MG63 (cell line): ENCODE measurements at regions not wholly inside any gene's neighbourhood (a gene's known extent, or its start where the extent isn't known, plus 50 kb on each side); places are given as distances from the start of the nearest gene placed in this dataset.

Experiments used
- DNase-seq: peaks from one replicate; pipeline ENCODE4 v3.0.0-alpha.2; 2020
- H3K27me3 ChIP-seq: fragments of 250-450 bp; sonication (Bioruptor Pico); 2 replicates; pipeline ENCODE4 v1.5.1; 2020; ENCODE audit warnings: mild to moderate bottlenecking, moderate library complexity
- H3K36me3 ChIP-seq: fragments of 250-450 bp; sonication (Bioruptor Pico); 2 replicates; pipeline ENCODE4 v1.5.1; 2020; ENCODE audit warnings: mild to moderate bottlenecking, moderate library complexity
- H3K4me3 ChIP-seq: fragments of 250-450 bp; sonication (Bioruptor Pico); 2 replicates; pipeline ENCODE4 v1.5.1; 2020; ENCODE audit warnings: mild to moderate bottlenecking, moderate library complexity
- H3K9me3 ChIP-seq: fragments of 250-450 bp; sonication (Bioruptor Pico); 2 replicates; pipeline ENCODE4 v1.5.1; 2020; ENCODE audit warnings: mild to moderate bottlenecking, moderate library complexity

GRCh38 chr21:33121715-33122475, 52.0 kb downstream of the OLIG1 start:
- Histone ChIP-seq H3K4me3 (no peak overlapping the region), H3K27me3 (0 out of 2 replicates have a peak, but pooled peaks cover 2% of the 10 kb centered on the region), H3K36me3 (no peaks in the 10 kb centered on the region), H3K9me3 (no peaks in the 10 kb centered on the region)
- DNase-seq, result no peak

DNA sequence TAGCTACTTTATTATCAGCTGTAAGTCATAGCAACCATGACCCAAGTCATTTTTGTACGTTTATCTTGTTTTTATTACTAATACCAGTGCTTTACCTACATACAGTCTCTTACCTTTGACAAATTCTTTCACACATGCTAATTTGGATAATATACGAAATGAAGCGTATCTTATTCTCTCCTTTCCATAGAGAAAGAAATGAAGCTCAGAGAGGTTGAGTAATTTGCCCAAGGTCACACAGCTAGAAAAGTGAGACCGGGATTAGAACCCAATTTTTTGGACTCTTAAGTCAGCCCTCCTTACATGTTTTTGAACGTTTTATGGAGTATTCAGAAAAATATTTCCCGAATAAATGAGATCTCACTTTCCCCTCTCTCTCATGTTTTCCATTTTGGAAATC, 52.6 kb downstream of the OLIG1 start:
- Histone ChIP-seq H3K27me3 (0 out of 2 replicates have a peak, but pooled peaks cover 3% of the 10 kb centered on the region), H3K9me3 (no peaks in the 10 kb centered on the region), H3K4me3 (no peak overlapping the region), H3K36me3 (no peaks in the 10 kb centered on the region)
- DNase-seq, result no peak

DNA sequence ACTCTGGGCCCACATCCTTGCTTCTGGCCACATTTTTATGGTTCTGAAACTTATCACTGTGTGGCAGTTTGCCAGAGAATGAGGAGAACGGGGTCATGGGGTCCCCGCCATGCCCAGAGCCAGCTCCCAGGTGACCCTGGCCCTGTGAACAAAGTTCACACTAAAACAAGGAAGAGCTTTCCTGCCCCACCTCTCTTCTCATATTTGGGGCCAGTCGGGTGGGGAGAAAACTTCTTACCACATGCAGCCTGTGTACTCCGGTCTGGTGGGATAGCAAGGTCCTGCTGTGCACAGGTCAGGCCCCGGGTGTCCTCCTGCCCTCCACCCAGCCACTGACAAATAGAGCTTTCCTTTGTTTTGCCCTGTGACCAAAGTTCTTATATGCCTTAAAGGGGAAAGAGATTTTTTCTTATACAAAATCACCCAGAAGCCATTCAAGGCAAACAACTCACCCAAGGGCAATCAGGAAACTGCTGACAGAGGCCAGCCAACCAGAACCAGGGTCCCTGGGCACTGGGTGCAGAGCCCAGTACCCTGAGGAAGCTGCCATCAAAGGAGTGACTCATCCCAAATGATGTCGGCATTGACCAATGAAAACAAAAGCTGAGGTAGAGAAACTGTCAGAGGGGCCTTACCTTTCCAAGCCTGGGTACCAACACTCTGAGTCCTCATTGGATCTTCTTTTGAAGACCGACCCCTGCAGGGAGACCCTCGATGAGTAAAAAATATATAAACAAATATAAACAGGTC, 53.6 kb downstream of the OLIG1 start:
- H3K27me3 ChIP-seq, result peaks cover 12% of the 10 kb centered on the region
- H3K36me3 ChIP-seq, result no peaks in the 10 kb centered on the region
- H3K9me3 ChIP-seq, result no peaks in the 10 kb centered on the region
- DNase-seq, result peak; percentile 30
- H3K4me3 ChIP-seq, result no peak overlapping the region

DNA sequence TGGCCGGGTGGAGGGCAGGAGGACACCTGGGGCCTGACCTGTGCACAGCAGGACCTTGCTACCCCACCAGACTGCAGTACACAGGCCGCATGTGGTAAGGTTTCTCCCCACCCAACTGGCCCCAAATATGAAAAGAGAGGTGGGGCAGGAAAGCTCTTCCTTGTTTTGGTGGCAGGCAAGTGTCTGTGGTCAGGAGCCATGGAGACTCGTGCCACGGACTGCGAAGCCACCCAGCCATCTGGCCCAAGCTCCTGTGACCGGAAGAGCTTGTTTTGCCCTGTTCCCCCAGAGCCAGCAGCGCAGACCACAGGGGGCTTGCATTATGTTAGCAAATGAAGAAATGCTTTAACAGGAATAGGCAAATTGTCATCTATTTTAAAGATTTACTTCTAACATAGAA, 54.9 kb downstream of the OLIG1 start:
- no peak overlapping the region for H3K4me3 ChIP-seq
- H3K27me3 ChIP-seq, result peaks cover 18% of the 10 kb centered on the region
- DNase-seq, result no peak
- no peaks in the 10 kb centered on the region for H3K9me3 ChIP-seq
- H3K36me3 ChIP-seq, result no peaks in the 10 kb centered on the region

DNA sequence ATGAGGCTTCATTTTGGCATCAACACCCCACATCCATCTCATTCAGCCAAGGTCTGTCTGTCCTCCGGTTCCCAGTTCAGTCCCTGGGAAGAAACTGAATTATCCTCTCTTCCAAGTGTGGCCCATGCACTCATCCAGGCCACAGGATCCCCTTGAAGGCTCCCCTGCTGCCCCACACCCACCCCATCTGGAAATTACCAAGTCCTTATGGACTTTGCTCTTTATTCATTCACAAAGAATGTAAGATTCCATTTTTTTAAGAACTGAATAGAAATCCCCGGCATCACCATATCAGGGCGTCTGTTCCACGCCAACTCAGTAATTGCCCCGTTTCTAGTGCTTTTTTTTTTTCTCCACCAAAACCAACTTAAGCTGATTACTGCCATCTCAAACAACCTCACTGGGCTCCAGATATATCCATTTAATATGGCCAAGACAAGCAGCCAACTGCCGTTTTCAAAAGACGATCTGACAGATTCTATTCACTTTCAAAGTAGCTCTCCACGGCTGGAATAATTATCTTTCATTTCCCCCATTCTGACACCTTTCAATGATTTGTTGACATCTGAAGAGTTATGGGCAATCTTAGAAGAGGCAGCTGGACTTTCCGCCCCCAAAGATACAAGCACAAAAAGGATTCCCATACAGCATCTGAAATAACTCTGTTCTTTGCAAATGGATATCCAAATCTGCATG, 55.9 kb downstream of the OLIG1 start:
- H3K4me3 ChIP-seq, result no peak overlapping the region
- H3K9me3 ChIP-seq, result no peaks in the 10 kb centered on the region
- no peaks in the 10 kb centered on the region for H3K36me3 ChIP-seq
- H3K27me3 ChIP-seq, result peaks cover 18% of the 10 kb centered on the region
- DNase-seq, result no peak

DNA sequence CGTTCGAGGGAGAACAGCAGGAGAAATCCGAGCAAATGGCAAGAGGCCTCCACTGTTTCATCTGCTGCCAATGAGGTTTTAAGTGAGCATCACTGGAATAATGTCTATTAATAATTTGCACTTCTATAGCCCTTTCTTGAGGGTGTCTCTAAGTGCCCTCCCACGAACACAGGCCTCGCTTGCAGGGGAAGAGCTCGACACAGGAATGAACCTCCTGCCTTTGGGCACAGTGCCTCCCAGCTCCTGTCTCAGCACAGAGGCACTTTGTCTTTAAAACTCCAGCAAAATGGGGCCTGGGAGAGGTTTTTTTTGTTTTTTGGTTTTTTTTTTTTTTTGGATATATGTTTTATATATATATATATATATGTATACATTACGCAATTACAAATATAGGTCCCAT, 56.6 kb downstream of the OLIG1 start:
- Histone ChIP-seq H3K36me3 (no peaks in the 10 kb centered on the region), H3K27me3 (peaks cover 23% of the 10 kb centered on the region), H3K9me3 (no peaks in the 10 kb centered on the region), H3K4me3 (no peak overlapping the region)
- DNase-seq, result no peak

- Histone ChIP-seq H3K9me3 (no peaks in the 10 kb centered on the region), H3K4me3 (peak overlapping the region; percentile 37), H3K36me3 (no peaks in the 10 kb centered on the region), H3K27me3 (peaks cover 24% of the 10 kb centered on the region)
- DNase-seq, result peak; percentile 54
Measured at GRCh38 chr21:33127154-33127867, 57.4 kb downstream of the OLIG1 start.

GRCh38 chr21:33127868-33128242, 57.9 kb downstream of the OLIG1 start:
- no peak for DNase-seq
- no peak overlapping the region for H3K4me3 ChIP-seq
- no peaks in the 10 kb centered on the region for H3K36me3 ChIP-seq
- H3K9me3 ChIP-seq, result no peaks in the 10 kb centered on the region
- H3K27me3 ChIP-seq, result peaks cover 24% of the 10 kb centered on the region

GRCh38 chr21:33128538-33128937, 58.6 kb downstream of the OLIG1 start:
- Histone ChIP-seq H3K9me3 (no peaks in the 10 kb centered on the region), H3K36me3 (no peaks in the 10 kb centered on the region), H3K4me3 (no peak overlapping the region), H3K27me3 (peaks cover 24% of the 10 kb centered on the region)
- no peak for DNase-seq

GRCh38 chr21:33132054-33132453, 62.1 kb downstream of the OLIG1 start:
- Histone ChIP-seq H3K36me3 (no peaks in the 10 kb centered on the region), H3K27me3 (peaks cover 26% of the 10 kb centered on the region), H3K4me3 (no peak overlapping the region), H3K9me3 (no peaks in the 10 kb centered on the region)
- DNase-seq, result no peak

DNA sequence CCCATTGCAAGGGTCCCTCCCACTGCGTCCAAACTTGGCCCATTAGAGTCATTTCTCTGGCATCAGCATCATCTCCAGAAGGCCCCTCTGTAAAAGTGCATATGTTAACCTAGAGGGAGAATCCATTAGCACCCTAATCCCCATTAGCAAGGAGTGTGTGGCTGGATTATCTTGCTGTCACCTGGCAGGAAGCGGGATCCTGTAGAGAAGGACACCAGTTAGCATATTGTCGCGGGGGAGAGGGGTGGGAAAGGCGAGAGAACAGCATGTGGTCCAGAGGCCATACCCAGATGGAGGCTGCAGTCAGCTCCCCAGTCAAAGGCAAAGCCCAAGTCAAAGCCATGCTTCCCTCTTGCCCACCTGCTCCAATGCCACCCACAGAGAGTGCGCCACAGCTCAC, 64.0 kb downstream of the OLIG1 start:
- no peak for DNase-seq
- Histone ChIP-seq H3K36me3 (no peaks in the 10 kb centered on the region), H3K9me3 (no peaks in the 10 kb centered on the region), H3K27me3 (peaks cover 18% of the 10 kb centered on the region), H3K4me3 (no peak overlapping the region)

- DNase-seq, result no peak
- Histone ChIP-seq H3K27me3 (peaks cover 33% of the 10 kb centered on the region), H3K36me3 (no peaks in the 10 kb centered on the region), H3K4me3 (no peak overlapping the region), H3K9me3 (no peaks in the 10 kb centered on the region)
Measured at GRCh38 chr21:33135925-33136324, 66.0 kb downstream of the OLIG1 start.

DNA sequence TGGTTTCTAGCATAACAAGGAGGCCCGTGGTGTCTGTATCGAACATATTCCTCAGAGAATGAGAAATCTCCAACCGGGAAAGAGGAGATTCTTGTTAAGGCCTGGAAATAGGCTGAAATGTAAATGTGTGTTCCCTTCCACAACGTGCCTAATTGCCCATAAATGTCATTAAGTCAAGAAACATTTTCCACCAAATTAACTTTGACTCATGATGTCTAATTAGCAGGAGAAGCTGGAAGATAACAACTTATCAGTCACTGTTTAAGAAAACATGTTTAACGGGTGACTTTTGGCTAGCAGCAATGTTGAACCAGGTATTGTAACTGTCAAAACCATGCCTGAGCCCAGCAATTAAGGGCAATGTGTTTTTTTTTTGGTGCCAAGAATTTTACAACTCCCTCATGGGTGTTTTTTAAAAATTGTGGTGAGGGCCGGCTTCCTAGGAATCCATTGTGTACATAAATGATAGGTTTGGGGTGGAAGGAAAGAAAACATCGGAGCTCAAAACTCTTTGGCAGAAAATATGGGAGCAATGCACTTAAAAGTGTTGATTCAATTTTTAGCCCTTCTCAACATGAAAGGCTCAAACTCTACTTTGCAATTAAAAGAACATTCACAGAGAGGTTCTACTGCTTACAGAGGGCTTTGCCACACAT, 67.0 kb downstream of the OLIG1 start:
- no peak overlapping the region for H3K4me3 ChIP-seq
- H3K27me3 ChIP-seq, result peaks cover 28% of the 10 kb centered on the region
- no peak for DNase-seq
- H3K9me3 ChIP-seq, result no peaks in the 10 kb centered on the region
- H3K36me3 ChIP-seq, result no peaks in the 10 kb centered on the region

DNA sequence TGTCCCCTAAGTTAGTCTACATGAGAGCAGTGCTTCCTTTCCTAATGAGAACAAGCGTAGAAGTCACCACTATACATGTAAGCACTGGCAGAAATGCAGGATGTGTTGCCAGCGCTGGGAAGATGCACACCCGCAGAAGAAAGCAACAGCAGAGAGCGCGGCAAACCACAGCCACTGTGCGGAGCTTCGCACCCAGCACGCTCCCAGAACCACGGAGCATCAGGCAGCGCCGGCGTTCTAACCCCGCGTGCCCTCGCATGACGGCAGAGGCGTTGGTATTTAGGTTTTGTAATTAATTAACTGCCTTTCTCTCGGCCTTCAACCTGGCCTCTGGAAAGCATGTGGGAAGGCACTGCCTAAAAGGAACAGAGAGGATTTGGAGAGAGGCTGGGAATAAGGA, 69.1 kb downstream of the OLIG1 start:
- H3K36me3 ChIP-seq, result no peaks in the 10 kb centered on the region
- peak; percentile 10 for DNase-seq
- no peaks in the 10 kb centered on the region for H3K9me3 ChIP-seq
- no peak overlapping the region for H3K4me3 ChIP-seq
- peaks cover 28% of the 10 kb centered on the region for H3K27me3 ChIP-seq

DNA sequence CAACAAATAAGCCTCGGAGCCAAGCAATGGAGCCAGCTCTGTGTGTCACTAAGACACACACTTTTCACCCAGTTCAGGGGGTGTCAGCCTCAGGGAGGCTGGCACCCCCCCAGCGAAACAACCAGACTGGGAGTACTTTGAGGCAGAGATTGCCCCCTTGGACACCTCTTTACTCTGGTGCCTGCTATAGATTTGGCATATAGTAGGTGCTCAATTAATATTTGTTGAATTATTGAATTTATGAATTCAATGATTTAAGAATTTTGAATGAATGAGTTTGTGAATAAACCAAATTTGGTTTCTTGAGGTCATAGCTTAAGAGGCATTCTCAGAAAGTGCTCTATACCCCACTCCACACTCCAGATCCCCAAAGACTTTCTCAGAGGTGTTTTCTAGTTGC, 70.3 kb downstream of the OLIG1 start:
- H3K9me3 ChIP-seq, result no peaks in the 10 kb centered on the region
- H3K4me3 ChIP-seq, result no peak overlapping the region
- DNase-seq, result no peak
- peaks cover 28% of the 10 kb centered on the region for H3K27me3 ChIP-seq
- H3K36me3 ChIP-seq, result no peaks in the 10 kb centered on the region

DNA sequence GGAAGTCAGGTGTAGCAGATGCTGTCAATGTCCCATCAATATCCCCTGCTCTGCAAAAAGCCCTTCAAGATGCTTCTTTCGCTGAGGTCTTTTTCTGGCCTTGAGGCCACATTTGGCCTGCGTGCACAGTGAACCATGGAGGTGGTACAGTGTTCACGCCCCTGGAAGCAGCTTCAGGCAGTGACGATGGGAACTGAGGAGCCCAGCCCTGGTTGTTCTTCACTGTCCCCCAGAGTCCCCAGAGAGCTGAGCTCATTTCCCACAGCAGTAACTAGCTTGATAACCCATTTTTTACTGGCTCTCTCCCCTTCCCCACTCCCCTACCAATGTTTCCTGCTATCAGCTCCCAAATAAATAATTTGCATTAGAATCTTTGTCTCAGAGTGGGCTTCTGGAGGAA, 76.5 kb downstream of the OLIG1 start:
- H3K9me3 ChIP-seq, result no peaks in the 10 kb centered on the region
- no peak overlapping the region for H3K4me3 ChIP-seq
- no peak for DNase-seq
- no peaks in the 10 kb centered on the region; the same call in 1 of the 2 replicates for H3K27me3 ChIP-seq
- no peaks in the 10 kb centered on the region for H3K36me3 ChIP-seq
